ENCODE measurements at regions not wholly inside any gene's neighbourhood (a gene's known extent, or its start where the extent isn't known, plus 50 kb on each side); places are given as distances from the start of the nearest gene placed in this dataset.
"Not testable (repeated sequence)": the region's sequence is repeated elsewhere in the genome, so short reads cannot be mapped to it uniquely, and the experiment has no call there.

- no peak overlapping the region for H3K27ac ChIP-seq
- in situ Hi-C loops (cut with HindIII; ENCODE audit: low pct_ligation_motif_present, low sequenced_read_pairs) = no loop called here
- H3K4me3 ChIP-seq (ENCODE audit: low read depth, low read length) = no peak overlapping the region
- no peaks in the 10 kb centered on the region for H3K27me3 ChIP-seq (replicated peaks)
- no peak for TF ChIP-seq CTCF (IDR thresholded peaks at IDR 0.05; ENCODE audit: low read depth, low read length, missing control alignments)
- no peaks in the 10 kb centered on the region for H3K36me3 ChIP-seq (replicated peaks)
- no peak for DNase-seq
Observed at GRCh38 chr12:63450334-63450733, 218.0 kb downstream of the DPY19L2 start.

DNA sequence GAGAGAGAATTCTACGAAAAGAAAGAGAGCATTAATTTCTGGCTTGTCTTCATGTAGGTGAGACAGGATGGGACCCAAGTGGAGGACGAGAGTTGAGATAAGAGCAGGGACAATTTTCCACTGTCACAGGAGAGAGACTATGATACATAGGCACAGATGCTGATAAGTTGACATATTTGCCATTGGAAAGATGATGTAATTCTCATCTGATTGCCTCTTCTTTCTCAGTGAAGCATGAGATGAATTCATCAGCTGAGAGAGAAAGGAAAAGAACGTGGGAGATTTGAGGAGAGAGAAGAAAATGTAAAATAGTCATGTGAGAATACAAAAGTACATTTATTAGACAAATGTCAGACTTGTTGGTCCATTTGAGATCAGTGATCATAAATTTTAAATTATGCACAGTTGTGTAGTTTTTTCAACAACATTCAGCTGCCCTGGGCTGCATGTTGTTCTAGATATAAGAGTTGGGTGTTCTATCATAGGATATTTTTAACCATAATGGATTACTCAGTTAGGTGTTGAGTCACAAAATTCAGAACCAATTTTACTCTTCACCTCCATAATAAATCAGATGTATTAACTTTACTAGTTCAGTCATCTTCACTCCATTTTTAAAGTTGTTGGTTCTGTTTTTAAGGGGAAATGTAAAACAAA, 222.9 kb downstream of the DPY19L2 start:
- no peak overlapping the region for H3K27ac ChIP-seq
- TF ChIP-seq CTCF (IDR thresholded peaks at IDR 0.05; ENCODE audit: low read depth, low read length, missing control alignments) = no peak
- H3K36me3 ChIP-seq (replicated peaks) = no peaks in the 10 kb centered on the region
- in situ Hi-C loops (cut with HindIII; ENCODE audit: low pct_ligation_motif_present, low sequenced_read_pairs) = no loop called here
- no peak overlapping the region for H3K4me3 ChIP-seq (ENCODE audit: low read depth, low read length)
- no peak for DNase-seq
- H3K27me3 ChIP-seq (replicated peaks) = no peaks in the 10 kb centered on the region

DNA sequence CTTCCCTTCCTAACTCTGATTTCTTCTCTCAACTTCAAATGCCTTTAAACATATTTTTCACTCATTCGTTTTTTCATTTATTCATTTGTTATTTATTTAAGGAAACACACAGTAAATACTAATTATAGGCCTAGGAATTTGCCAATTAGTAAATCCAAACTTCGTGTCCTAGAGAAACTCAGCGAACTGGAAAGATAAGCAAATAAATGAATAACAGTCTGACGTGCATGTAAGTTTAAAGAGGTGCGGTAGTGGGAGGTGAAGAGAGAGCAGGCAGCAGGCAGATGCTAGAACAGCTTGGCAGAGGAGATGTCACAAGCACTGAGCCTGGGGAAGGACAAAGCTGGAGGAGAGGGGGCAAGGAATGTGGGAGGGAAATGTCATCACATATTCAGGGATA, 228.2 kb downstream of the DPY19L2 start:
- Histone ChIP-seq H3K36me3 (replicated peaks) (no peaks in the 10 kb centered on the region), H3K4me3 (ENCODE audit: low read depth, low read length) (no peak overlapping the region), H3K27ac (no peak overlapping the region), H3K27me3 (replicated peaks) (no peaks in the 10 kb centered on the region)
- no peak for TF ChIP-seq CTCF (IDR thresholded peaks at IDR 0.05; ENCODE audit: low read depth, low read length, missing control alignments)
- in situ Hi-C loops (cut with HindIII; ENCODE audit: low pct_ligation_motif_present, low sequenced_read_pairs) = no loop called here
- DNase-seq = no peak

GRCh38 chr12:63434384-63434783, 233.9 kb downstream of the DPY19L2 start:
- H3K27me3 ChIP-seq (replicated peaks); H3K36me3 ChIP-seq (replicated peaks); DNase-seq; H3K27ac ChIP-seq; in situ Hi-C loops (cut with HindIII; ENCODE audit: low pct_ligation_motif_present, low sequenced_read_pairs); H3K4me3 ChIP-seq (ENCODE audit: low read depth, low read length): not testable (repeated sequence)

DNA sequence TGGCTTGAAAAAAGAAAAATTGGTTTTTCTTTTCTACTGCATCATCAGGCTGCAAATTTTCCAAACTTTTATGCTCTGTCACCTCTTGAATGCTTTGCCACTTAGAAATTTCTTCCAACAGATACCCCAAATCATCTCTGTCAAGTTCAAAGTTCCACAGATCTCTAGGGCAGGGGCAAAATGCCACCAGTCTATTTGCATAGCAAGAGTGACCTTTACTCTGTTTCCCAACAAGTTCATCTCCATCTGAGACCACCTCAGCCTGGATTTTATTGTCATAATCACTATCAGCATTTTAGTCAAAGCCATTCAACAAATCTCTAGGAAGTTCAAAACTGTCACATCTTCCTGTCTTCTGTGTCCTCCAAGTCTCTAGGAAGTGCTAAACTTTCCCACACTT, 240.3 kb downstream of the DPY19L2 start:
- H3K27ac ChIP-seq; H3K4me3 ChIP-seq (ENCODE audit: low read depth, low read length); H3K36me3 ChIP-seq (replicated peaks); in situ Hi-C loops (cut with HindIII; ENCODE audit: low pct_ligation_motif_present, low sequenced_read_pairs); H3K27me3 ChIP-seq (replicated peaks); DNase-seq: not testable (repeated sequence)

DNA sequence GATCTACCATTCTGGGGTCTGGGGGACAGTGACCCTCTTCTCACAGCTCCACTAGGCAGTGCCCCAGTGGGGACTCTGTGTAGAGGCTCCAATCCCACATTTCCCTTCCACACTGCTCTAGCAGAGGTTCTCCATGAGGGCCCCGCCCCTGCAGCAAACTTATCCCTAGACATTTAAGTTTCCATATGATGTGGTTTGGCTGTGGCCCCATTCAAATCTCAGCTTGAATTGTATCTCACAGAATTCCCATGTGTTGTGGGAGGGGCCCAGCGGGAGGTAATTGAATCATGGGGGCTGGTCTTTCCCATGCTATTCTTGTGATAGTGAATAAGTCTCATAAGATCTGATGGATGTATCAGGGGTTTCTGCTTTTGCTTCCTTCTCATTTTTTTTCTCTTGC, 241.3 kb downstream of the DPY19L2 start:
- peak; percentile 64 for DNase-seq
- H3K4me3 ChIP-seq (ENCODE audit: low read depth, low read length); H3K27ac ChIP-seq; in situ Hi-C loops (cut with HindIII; ENCODE audit: low pct_ligation_motif_present, low sequenced_read_pairs); H3K27me3 ChIP-seq (replicated peaks); H3K36me3 ChIP-seq (replicated peaks): not testable (repeated sequence)

DNA sequence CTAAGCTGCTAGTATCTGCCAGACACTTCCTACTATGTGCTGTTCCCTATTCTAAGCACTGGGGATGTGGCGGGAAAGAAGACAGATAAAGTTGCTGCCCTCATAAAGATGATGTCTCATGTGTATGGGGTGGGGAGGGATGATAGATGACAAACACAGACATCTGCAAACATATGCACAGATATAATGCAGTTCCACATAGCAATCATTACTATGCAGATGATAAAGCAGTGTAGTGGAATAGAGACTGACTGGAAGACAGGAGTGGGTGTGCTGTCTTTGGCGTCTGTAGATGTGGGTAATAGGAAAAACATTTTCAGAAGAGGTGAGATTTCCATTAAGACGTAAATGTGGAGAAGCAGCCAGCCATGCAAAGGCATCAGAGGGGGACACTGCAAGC, 243.6 kb downstream of the DPY19L2 start:
- no peaks in the 10 kb centered on the region for H3K27me3 ChIP-seq (replicated peaks)
- in situ Hi-C loops (cut with HindIII; ENCODE audit: low pct_ligation_motif_present, low sequenced_read_pairs) = no loop called here
- no peak overlapping the region for H3K27ac ChIP-seq
- no peak for TF ChIP-seq CTCF (IDR thresholded peaks at IDR 0.05; ENCODE audit: low read depth, low read length, missing control alignments)
- H3K4me3 ChIP-seq (ENCODE audit: low read depth, low read length) = no peak overlapping the region
- DNase-seq = no peak
- H3K36me3 ChIP-seq (replicated peaks) = no peaks in the 10 kb centered on the region

All from brain microvascular endothelial cell (primary cell).